HG03175 (cell line): ENCODE measurements at regions not wholly inside any gene's neighbourhood (a gene's known extent, or its start where the extent isn't known, plus 50 kb on each side); places are given as distances from the start of the nearest gene placed in this dataset.
"Not testable (repeated sequence)": the region's sequence is repeated elsewhere in the genome, so short reads cannot be mapped to it uniquely, and the experiment has no call there.

Source experiments
- ATAC-seq: cut with Tn5 transposase; IDR thresholded peaks from one replicate; pipeline ENCODE4 v1.9.1; 2021; ENCODE audit warnings: mild to moderate bottlenecking, moderate library complexity; ENCODE audit not compliant: unreplicated experiment

- peak; percentile 14 for ATAC-seq
These were observed 1115.5 kb downstream of the TAF11L14 start for GRCh38 chr5:18749763-18750162.

- ATAC-seq = no peak
These were observed 1118.1 kb downstream of the TAF11L14 start for GRCh38 chr5:18752317-18752716.

DNA sequence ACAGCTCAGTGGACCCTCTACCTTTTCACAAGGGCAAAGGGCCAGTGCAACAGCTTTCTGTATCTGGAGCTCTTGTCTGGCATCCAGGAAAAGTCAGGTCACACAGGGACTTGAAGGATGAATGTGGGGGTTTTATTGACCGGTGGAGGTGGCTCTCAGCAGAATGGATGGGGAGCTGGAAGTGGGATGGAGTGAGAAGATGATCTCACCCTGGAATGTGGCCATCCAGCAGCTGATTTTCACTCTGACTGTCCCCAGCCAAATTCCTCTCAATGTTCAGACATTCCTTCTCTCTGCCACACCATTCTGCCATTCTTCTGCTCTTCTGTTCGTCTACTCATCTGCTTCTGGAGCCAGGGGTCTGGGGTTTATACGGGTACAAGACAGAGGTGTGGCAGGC lies 1119.9 kb downstream of the TAF11L14 start:
- no peak for ATAC-seq

GRCh38 chr5:18761801-18762200 lies 1127.5 kb downstream of the TAF11L14 start:
- peak; percentile 52 for ATAC-seq

DNA sequence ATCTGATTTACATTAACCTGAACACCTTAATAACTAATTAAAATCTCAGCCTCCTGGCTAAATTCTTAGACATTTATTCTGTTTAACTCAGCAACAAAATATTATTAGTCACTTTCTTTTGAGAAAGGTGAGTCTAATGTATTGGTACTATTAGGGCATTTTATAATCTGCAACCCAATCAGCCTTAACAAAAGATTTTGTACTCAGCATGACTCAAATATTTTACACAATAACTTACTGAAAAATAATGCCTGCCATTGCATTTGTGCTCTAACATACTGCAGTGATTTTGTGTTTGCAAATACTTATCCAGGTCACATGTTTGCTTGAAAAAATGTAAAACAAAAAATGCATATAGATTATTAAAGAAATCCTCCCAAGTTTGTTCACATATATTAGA lies 1129.9 kb downstream of the TAF11L14 start:
- ATAC-seq = no peak

DNA sequence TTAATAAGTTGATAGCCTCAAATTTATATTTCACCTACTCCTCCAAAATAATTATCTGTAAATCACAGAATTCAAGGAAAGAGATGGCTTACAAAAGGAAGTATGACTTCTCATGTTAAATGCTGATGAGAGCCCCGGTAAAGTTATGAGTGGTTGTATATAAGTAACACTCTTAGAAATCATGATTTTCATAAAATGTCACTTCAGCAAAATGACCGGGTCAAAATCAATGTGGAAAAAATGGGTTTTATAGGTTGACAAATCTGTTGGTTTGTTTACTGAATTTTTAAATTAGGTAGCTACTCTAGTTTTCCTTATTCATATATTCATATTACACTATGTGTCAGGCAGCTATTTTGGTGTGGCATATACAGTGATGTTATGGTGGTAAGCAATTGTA lies 1131.0 kb downstream of the TAF11L14 start:
- ATAC-seq = no peak

DNA sequence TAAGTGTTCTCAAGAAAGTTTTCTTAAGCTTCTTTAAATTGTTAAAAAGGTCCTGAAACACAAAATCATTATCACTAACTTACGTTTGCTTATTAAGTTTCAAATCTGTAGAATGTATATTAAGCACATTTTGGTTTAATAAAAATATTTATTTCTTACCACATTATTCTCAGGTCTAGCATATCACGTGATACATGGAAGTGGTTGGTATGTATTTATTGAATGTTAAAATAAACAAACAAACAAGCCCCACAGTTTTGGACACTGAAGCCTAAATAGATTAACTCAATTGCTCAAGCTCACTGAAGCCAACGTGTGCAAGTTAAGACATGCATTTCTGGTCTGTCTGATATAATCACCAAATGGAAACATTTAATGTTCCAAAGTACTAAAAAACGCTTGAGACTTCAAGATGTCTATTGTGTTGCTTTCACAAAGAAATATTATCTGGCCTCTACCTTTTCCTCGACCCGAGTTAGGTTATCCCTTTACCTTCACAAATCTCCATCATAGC lies 1136.9 kb downstream of the TAF11L14 start:
- ATAC-seq = no peak

GRCh38 chr5:18772475-18772874 lies 1138.2 kb downstream of the TAF11L14 start:
- ATAC-seq = peak; percentile 47

- ATAC-seq = no peak
These were observed 1144.0 kb downstream of the TAF11L14 start for GRCh38 chr5:18778225-18778624.

DNA sequence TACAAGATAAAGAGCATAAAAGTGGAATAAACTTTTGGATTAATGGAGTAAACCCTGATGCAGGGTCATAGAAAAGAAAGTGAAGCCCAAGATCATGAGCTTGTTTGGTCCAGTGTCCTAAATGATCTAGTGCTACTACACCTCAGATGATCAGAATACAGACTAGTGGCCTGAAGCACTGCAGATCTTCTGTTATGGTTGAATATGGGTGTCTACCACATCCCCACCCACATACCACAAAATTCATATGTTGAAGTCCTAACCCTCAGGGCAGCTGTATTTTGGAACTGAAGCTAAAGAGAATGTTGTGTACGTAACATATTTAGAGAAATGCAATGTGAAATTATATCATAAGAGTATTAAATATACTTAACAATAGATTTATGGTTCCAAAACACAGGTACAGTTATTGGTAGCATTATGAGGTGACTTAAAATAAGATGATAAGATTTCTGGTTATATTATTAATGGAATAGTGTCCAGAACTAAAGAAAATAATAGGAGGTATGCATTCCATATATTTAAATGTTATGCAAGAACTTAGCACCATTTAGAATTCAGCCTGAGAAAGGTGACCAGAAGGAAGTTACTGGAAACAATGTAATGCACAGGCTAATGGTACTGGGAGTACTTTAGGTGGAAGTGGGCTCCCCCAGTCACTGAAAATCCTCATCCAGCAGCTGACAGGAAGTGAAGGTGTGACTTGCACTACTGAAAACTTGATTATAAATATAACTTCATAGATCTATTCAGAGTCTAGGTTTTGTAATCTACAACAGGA lies 1155.1 kb downstream of the TAF11L14 start:
- ATAC-seq = no peak

- no peak for ATAC-seq
These were observed 1157.9 kb downstream of the TAF11L14 start for GRCh38 chr5:18792145-18792544.

- ATAC-seq = no peak
These were observed 1163.0 kb downstream of the TAF11L14 start for GRCh38 chr5:18797222-18797621.

- no peak for ATAC-seq
These were observed 1163.8 kb downstream of the TAF11L14 start for GRCh38 chr5:18798058-18798457.

- ATAC-seq = no peak
These were observed 1165.3 kb downstream of the TAF11L14 start for GRCh38 chr5:18799482-18800128.

DNA sequence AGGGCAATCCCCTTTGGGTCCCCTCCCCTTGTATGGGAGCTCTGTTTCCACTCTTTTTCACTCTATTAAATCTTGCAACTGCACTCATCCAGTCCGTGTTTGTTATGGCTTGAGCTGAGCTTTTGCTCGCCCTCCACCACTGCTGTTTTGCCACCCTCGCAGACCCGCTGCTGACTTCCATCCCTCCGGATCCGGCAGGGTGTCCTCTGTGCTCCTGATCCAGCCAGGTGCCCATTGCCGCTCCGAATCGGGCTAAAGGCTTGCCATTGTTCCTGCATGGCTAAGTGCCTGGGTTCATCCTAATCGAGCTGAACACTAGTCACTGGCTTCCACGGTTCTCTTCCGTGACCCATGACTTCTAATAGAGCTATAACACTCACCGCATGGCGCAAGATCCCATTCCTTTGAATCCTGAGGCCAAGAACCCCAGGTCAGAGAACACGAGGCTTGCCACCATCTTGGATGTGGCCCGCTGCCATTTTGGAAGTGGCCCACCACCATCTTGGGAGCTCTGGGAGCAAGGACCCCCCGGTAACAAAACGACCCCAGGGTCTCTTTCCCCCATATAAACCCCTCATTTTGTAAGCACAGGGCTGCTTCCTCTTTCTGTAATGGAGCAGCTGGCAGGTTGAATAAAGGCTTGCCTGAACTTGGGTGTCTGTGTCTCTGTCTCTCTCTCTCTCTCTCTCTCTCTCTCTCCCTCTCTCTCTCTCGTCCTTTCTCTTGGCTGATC lies 1166.2 kb downstream of the TAF11L14 start:
- ATAC-seq = no peak

DNA sequence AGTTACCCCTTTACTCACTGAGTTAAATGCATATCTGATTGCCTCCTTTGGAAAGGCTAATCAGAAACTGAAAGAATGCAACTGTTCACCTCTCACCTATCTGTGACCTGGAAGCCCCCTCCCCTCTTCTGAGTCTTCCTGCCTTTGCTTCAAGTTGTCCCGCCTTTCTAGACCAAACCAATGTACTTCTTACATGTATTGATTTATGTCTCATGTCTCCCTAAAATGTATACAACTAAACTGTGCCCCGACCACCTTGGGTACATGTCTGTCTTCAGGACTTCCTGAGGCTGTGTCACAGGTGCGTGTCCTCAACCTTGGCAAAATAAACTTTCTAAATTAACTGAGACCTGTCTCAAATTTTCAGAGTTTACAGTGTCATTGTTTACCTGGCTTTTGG lies 1167.2 kb downstream of the TAF11L14 start:
- ATAC-seq = not testable (repeated sequence)

- no peak for ATAC-seq
These were observed 1168.1 kb downstream of the TAF11L14 start for GRCh38 chr5:18802336-18802735.

DNA sequence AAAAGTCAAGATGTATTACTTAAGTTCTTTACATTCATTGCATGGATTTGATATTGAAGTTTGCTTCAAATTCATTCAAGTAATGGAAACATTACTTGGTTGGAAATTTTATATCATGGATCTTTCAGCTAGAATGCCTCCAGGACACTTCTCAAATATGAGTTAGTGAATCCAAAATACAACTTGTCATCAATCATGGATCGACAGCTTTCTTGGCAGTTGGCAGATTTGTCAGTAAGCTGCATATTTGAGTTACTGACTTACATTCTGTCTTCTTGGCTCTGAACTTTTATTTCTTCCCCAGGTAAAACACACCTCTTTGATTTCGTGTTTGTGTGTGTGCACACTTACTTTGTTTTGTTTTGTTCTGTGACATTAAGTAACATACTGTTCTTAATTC lies 1171.1 kb downstream of the TAF11L14 start:
- ATAC-seq = no peak

DNA sequence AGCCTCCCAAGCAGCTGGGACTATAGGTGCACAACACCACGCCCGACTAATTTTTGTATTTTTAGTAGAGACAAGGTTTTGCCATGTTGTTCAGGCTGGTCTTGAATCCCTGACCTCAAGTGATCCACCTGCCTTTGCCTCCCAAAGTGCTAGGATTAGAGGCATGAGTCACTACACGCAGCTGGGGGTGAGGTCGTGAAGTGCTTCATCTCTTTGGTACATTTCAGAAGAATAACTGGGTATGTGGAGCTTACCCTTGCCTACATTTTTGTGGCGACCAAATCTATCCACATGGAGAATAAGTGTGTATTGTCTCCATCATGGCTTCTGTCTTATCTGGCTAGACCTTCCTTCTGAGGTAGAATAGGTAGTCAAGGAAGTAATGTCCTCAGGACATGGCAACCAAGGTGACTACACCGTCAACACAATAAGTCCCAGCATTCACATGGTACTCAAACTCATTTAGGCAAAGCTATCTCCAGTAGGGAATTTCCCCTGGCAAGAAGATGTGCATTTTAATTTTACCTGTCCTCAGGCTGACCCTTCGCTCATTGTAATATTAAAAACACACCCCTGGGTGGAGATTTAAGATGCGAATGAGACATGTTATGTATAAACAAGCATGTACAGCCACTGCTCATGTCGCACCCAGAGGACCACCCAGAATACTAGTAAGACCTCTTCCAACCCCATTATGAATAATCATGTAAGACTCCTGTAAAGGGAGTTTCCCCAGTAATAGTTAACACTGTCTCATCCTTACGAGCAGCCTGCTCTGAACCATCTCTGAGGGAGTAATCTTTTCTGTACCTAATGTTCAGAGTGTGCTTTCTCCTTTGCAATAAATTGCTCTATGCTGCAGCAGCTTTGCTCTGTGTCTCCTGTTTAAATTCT lies 1173.2 kb downstream of the TAF11L14 start:
- ATAC-seq = no peak

- ATAC-seq = no peak
These were observed 1176.3 kb downstream of the CDH18 start for GRCh38 chr5:18811661-18812060.

DNA sequence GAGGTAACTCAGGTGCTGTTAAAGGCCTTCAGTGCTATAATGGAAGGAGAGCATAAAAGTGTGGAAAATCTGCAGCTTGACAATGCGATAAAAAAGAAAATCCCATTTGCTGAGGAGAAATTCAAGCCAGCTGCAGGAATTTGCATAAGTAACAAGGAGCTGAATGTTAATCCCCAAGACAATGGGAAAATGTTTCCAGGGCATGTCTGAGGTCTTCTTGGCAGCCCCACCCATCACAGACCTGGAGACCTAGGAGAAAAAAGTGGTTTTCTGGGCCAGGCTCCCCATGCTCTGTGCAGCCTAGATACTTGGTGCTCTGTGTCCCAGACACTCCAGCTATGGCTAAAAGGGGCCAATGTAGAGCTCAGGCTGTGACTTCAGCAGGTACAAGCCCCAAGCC lies 1159.6 kb downstream of the CDH18 start:
- ATAC-seq = no peak
